ENCODE measurements at regions not wholly inside any gene's neighbourhood (a gene's known extent, or its start where the extent isn't known, plus 50 kb on each side); places are given as distances from the start of the nearest gene placed in this dataset.

GRCh38 chr9:80928697-80929096 is 760.6 kb downstream of the TLE1 start:
- CTCF ChIA-PET = no interaction called here
- H3K27ac Mint-ChIP-seq = no peak overlapping the region
- no peaks in the 10 kb centered on the region for H3K36me3 Mint-ChIP-seq
- no peaks in the 10 kb centered on the region for H3K4me1 Mint-ChIP-seq
- H3K9me3 Mint-ChIP-seq = no peaks in the 10 kb centered on the region
- H3K4me3 Mint-ChIP-seq = no peak overlapping the region
- no peak for DNase-seq
- no peaks in the 10 kb centered on the region for H3K27me3 Mint-ChIP-seq

- CTCF ChIA-PET = no interaction called here
These were observed 762.7 kb downstream of the TLE1 start for GRCh38 chr9:80926611-80927010.

GRCh38 chr9:80922544-80922943 is 766.8 kb downstream of the TLE1 start:
- Mint-ChIP-seq H3K4me3 (no peak overlapping the region), H3K36me3 (no peaks in the 10 kb centered on the region), H3K27me3 (no peaks in the 10 kb centered on the region), H3K27ac (no peak overlapping the region), H3K4me1 (no peaks in the 10 kb centered on the region), H3K9me3 (peaks cover 11% of the 10 kb centered on the region)
- CTCF ChIA-PET = no interaction called here
- no peak for DNase-seq

More at GRCh38 chr9:80926611-80927010, 762.7 kb downstream of the TLE1 start:
- DNase-seq = no peak
- H3K9me3 Mint-ChIP-seq = peaks cover 3% of the 10 kb centered on the region
- H3K27me3 Mint-ChIP-seq = no peaks in the 10 kb centered on the region
- H3K4me3 Mint-ChIP-seq = no peak overlapping the region
- H3K27ac Mint-ChIP-seq = no peak overlapping the region
- no peaks in the 10 kb centered on the region for H3K36me3 Mint-ChIP-seq
- no peaks in the 10 kb centered on the region for H3K4me1 Mint-ChIP-seq

- Mint-ChIP-seq H3K27ac (no peak overlapping the region), H3K4me1 (no peaks in the 10 kb centered on the region), H3K27me3 (no peaks in the 10 kb centered on the region), H3K9me3 (no peaks in the 10 kb centered on the region), H3K4me3 (no peak overlapping the region), H3K36me3 (no peaks in the 10 kb centered on the region)
- CTCF ChIA-PET = no interaction called here
- DNase-seq = no peak
These were observed 782.6 kb downstream of the TLE1 start for GRCh38 chr9:80906728-80907127.

GRCh38 chr9:80899208-80899607 is 790.1 kb downstream of the TLE1 start:
- no peaks in the 10 kb centered on the region for H3K27me3 Mint-ChIP-seq
- no peak overlapping the region for H3K27ac Mint-ChIP-seq
- CTCF ChIA-PET = no interaction called here

GRCh38 chr9:80893190-80893589 is 796.2 kb downstream of the TLE1 start:
- H3K9me3 Mint-ChIP-seq = peaks cover 5% of the 10 kb centered on the region
- no peaks in the 10 kb centered on the region for H3K36me3 Mint-ChIP-seq
- no peaks in the 10 kb centered on the region for H3K4me1 Mint-ChIP-seq
- H3K4me3 Mint-ChIP-seq = no peak overlapping the region
- no peak overlapping the region for H3K27ac Mint-ChIP-seq
- H3K27me3 Mint-ChIP-seq = no peaks in the 10 kb centered on the region
- DNase-seq = no peak
- CTCF ChIA-PET = no interaction called here

More at GRCh38 chr9:80899208-80899607, 790.1 kb downstream of the TLE1 start:
- H3K4me1 Mint-ChIP-seq = no peaks in the 10 kb centered on the region
- DNase-seq = no peak
- no peaks in the 10 kb centered on the region for H3K36me3 Mint-ChIP-seq
- no peak overlapping the region for H3K4me3 Mint-ChIP-seq
- H3K9me3 Mint-ChIP-seq = peaks cover 5% of the 10 kb centered on the region

- Mint-ChIP-seq H3K27ac (no peak overlapping the region), H3K9me3 (peaks cover 5% of the 10 kb centered on the region), H3K4me3 (no peak overlapping the region), H3K4me1 (no peaks in the 10 kb centered on the region), H3K27me3 (no peaks in the 10 kb centered on the region), H3K36me3 (no peaks in the 10 kb centered on the region)
- no peak for DNase-seq
- CTCF ChIA-PET = no interaction called here
These were observed 796.6 kb downstream of the TLE1 start for GRCh38 chr9:80892703-80893102.

GRCh38 chr9:80890124-80890523 is 799.2 kb downstream of the TLE1 start:
- DNase-seq = no peak
- Mint-ChIP-seq H3K9me3 (peaks cover 2% of the 10 kb centered on the region), H3K36me3 (no peaks in the 10 kb centered on the region), H3K27ac (no peak overlapping the region), H3K4me3 (no peak overlapping the region), H3K27me3 (no peaks in the 10 kb centered on the region), H3K4me1 (no peaks in the 10 kb centered on the region)
- CTCF ChIA-PET = no interaction called here

GRCh38 chr9:80885894-80886293 is 803.5 kb downstream of the TLE1 start:
- Mint-ChIP-seq H3K9me3 (peaks cover 2% of the 10 kb centered on the region), H3K36me3 (no peaks in the 10 kb centered on the region), H3K27me3 (no peaks in the 10 kb centered on the region), H3K27ac (no peak overlapping the region), H3K4me3 (no peak overlapping the region), H3K4me1 (no peaks in the 10 kb centered on the region)
- no peak for DNase-seq
- CTCF ChIA-PET = no interaction called here

GRCh38 chr9:80883826-80884579 is 805.3 kb downstream of the TLE1 start:
- H3K36me3 Mint-ChIP-seq = no peaks in the 10 kb centered on the region
- peaks cover 2% of the 10 kb centered on the region for H3K9me3 Mint-ChIP-seq
- no peaks in the 10 kb centered on the region for H3K4me1 Mint-ChIP-seq
- CTCF ChIA-PET = no interaction called here
- H3K27ac Mint-ChIP-seq = no peak overlapping the region
- H3K4me3 Mint-ChIP-seq = no peak overlapping the region
- DNase-seq = no peak
- H3K27me3 Mint-ChIP-seq = no peaks in the 10 kb centered on the region

GRCh38 chr9:80883426-80883825 is 805.9 kb downstream of the TLE1 start:
- Mint-ChIP-seq H3K36me3 (no peaks in the 10 kb centered on the region), H3K4me3 (no peak overlapping the region), H3K27ac (no peak overlapping the region), H3K9me3 (peaks cover 2% of the 10 kb centered on the region), H3K4me1 (no peaks in the 10 kb centered on the region), H3K27me3 (no peaks in the 10 kb centered on the region)
- CTCF ChIA-PET = no interaction called here
- no peak for DNase-seq

GRCh38 chr9:80881940-80882339 is 807.4 kb downstream of the TLE1 start:
- H3K4me1 Mint-ChIP-seq = no peaks in the 10 kb centered on the region
- CTCF ChIA-PET = no interaction called here
- no peak for DNase-seq

GRCh38 chr9:80881320-80881719 is 808.0 kb downstream of the TLE1 start:
- no peak overlapping the region for H3K4me3 Mint-ChIP-seq
- CTCF ChIA-PET = no interaction called here
- H3K9me3 Mint-ChIP-seq = peaks cover 4% of the 10 kb centered on the region

More at GRCh38 chr9:80881940-80882339, 807.4 kb downstream of the TLE1 start:
- Mint-ChIP-seq H3K4me3 (no peak overlapping the region), H3K36me3 (no peaks in the 10 kb centered on the region), H3K27me3 (no peaks in the 10 kb centered on the region), H3K9me3 (peaks cover 4% of the 10 kb centered on the region), H3K27ac (no peak overlapping the region)

GRCh38 chr9:80878556-80878955 is 810.8 kb downstream of the TLE1 start:
- H3K27ac Mint-ChIP-seq = no peak overlapping the region
- H3K4me1 Mint-ChIP-seq = no peaks in the 10 kb centered on the region
- no peak for DNase-seq
- no peak overlapping the region for H3K4me3 Mint-ChIP-seq
- no peaks in the 10 kb centered on the region for H3K27me3 Mint-ChIP-seq
- CTCF ChIA-PET = no interaction called here
- peaks cover 3% of the 10 kb centered on the region for H3K9me3 Mint-ChIP-seq
- no peaks in the 10 kb centered on the region for H3K36me3 Mint-ChIP-seq

More at GRCh38 chr9:80881320-80881719, 808.0 kb downstream of the TLE1 start:
- Mint-ChIP-seq H3K4me1 (no peaks in the 10 kb centered on the region), H3K27me3 (no peaks in the 10 kb centered on the region), H3K27ac (no peak overlapping the region), H3K36me3 (no peaks in the 10 kb centered on the region)
- DNase-seq = no peak

- CTCF ChIA-PET = no interaction called here
- H3K27ac Mint-ChIP-seq = no peak overlapping the region
- H3K4me3 Mint-ChIP-seq = no peak overlapping the region
- no peaks in the 10 kb centered on the region for H3K36me3 Mint-ChIP-seq
- H3K9me3 Mint-ChIP-seq = peaks cover 2% of the 10 kb centered on the region
- H3K4me1 Mint-ChIP-seq = no peaks in the 10 kb centered on the region
- no peak for DNase-seq
- H3K27me3 Mint-ChIP-seq = no peaks in the 10 kb centered on the region
These were observed 813.4 kb downstream of the TLE1 start for GRCh38 chr9:80875947-80876346.
